ENCODE measurements at regions not wholly inside any gene's neighbourhood (a gene's known extent, or its start where the extent isn't known, plus 50 kb on each side); places are given as distances from the start of the nearest gene placed in this dataset.

GRCh38 chr5:107230367-107230766, 440.4 kb downstream of the EFNA5 start:
- TF ChIP-seq POLR2AphosphoS5 (IDR thresholded peaks at IDR 0.05; ENCODE audit: borderline replicate concordance, low read depth, low read length) (no peak), EZH2 (IDR thresholded peaks at IDR 0.05) (no peak), FOXP2 (optimal IDR thresholded peaks at IDR 0.05; ENCODE audit: control extremely low read depth, extremely low read length, insufficient read depth) (no peak)

All from SK-N-MC (cell line).